Fibroblast of skin of abdomen (primary cell): ENCODE measurements at regions not wholly inside any gene's neighbourhood (a gene's known extent, or its start where the extent isn't known, plus 50 kb on each side); places are given as distances from the start of the nearest gene placed in this dataset.
A peak's percentile ranks its signal among the peaks of the same experiment; 100 is the strongest.
"Not testable (repeated sequence)": the region's sequence is repeated elsewhere in the genome, so short reads cannot be mapped to it uniquely, and the experiment has no call there.

ENCODE experiments used
- DNase-seq: peaks from one replicate; pipeline ENCODE4 v3.0.0-alpha.2; 2013

- no peak for DNase-seq
Measured at GRCh38 chr7:68192941-68193340, 1196.3 kb downstream of the TYW1 start.

GRCh38 chr7:68195642-68196041, 1199.0 kb downstream of the TYW1 start:
- DNase-seq = not testable (repeated sequence)

GRCh38 chr7:68200051-68200670, 1203.5 kb downstream of the TYW1 start:
- DNase-seq = peak; percentile 64

GRCh38 chr7:68203251-68203650, 1206.6 kb downstream of the TYW1 start:
- DNase-seq = no peak

GRCh38 chr7:68205826-68206225, 1209.2 kb downstream of the TYW1 start:
- DNase-seq = no peak

GRCh38 chr7:68206946-68207485, 1210.4 kb downstream of the TYW1 start:
- no peak for DNase-seq

- no peak for DNase-seq
Measured at GRCh38 chr7:68207676-68208075, 1211.0 kb downstream of the TYW1 start.

- no peak for DNase-seq
Measured at GRCh38 chr7:68209486-68209885, 1212.9 kb downstream of the TYW1 start.

GRCh38 chr7:68213838-68214237, 1217.2 kb downstream of the TYW1 start:
- DNase-seq = no peak

GRCh38 chr7:68216051-68216450, 1219.4 kb downstream of the TYW1 start:
- DNase-seq = peak; percentile 44

GRCh38 chr7:68217426-68217825, 1220.8 kb downstream of the TYW1 start:
- DNase-seq = no peak

- DNase-seq = no peak
Measured at GRCh38 chr7:68218461-68218860, 1221.8 kb downstream of the TYW1 start.

GRCh38 chr7:68222311-68222710, 1225.7 kb downstream of the TYW1 start:
- no peak for DNase-seq

GRCh38 chr7:68224041-68224741, 1227.6 kb downstream of the TYW1 start:
- peak; percentile 22 for DNase-seq

- not testable (repeated sequence) for DNase-seq
Measured at GRCh38 chr7:68231011-68231410, 1234.4 kb downstream of the TYW1 start.

- DNase-seq = peak; percentile 44
Measured at GRCh38 chr7:68235937-68236336, 1239.3 kb downstream of the TYW1 start.

GRCh38 chr7:68238204-68238805, 1241.7 kb downstream of the TYW1 start:
- DNase-seq = no peak

- DNase-seq = no peak
Measured at GRCh38 chr7:68243128-68243527, 1246.5 kb downstream of the TYW1 start.

- DNase-seq = no peak
Measured at GRCh38 chr7:68244389-68244788, 1247.8 kb downstream of the TYW1 start.

- peak; percentile 94 for DNase-seq
Measured at GRCh38 chr7:68245688-68246087, 1249.1 kb downstream of the TYW1 start.

GRCh38 chr7:68246189-68246633, 1249.6 kb downstream of the TYW1 start:
- peak; percentile 62 for DNase-seq

GRCh38 chr7:68247126-68247525, 1250.5 kb downstream of the TYW1 start:
- DNase-seq = no peak

- no peak for DNase-seq
Measured at GRCh38 chr7:68247571-68247970, 1250.9 kb downstream of the TYW1 start.

- DNase-seq = no peak
Measured at GRCh38 chr7:68248973-68249372, 1252.3 kb downstream of the TYW1 start.
